GM18505 (cell line): ENCODE measurements at regions not wholly inside any gene's neighbourhood (a gene's known extent, or its start where the extent isn't known, plus 50 kb on each side); places are given as distances from the start of the nearest gene placed in this dataset.

Experiments
- ATAC-seq: cut with Tn5 transposase; IDR thresholded peaks from one replicate; pipeline ENCODE4 v1.9.1; 2021; ENCODE audit not compliant: unreplicated experiment
- POLR2A ChIP-seq: IDR thresholded peaks from 4 replicates; pipeline ENCODE4 v1.6.1; 2011; ENCODE audit warnings: borderline replicate concordance; ENCODE audit not compliant: insufficient read depth, insufficient read length; ENCODE audit errors: extremely low read depth

GRCh38 chr10:32155075-32155516, 98.9 kb upstream of the KIF5B start:
- ATAC-seq: no peak
- TF ChIP-seq POLR2A: no peak

GRCh38 chr10:32153931-32154330, 97.7 kb upstream of the KIF5B start:
- no peak for TF ChIP-seq POLR2A
- no peak for ATAC-seq

DNA sequence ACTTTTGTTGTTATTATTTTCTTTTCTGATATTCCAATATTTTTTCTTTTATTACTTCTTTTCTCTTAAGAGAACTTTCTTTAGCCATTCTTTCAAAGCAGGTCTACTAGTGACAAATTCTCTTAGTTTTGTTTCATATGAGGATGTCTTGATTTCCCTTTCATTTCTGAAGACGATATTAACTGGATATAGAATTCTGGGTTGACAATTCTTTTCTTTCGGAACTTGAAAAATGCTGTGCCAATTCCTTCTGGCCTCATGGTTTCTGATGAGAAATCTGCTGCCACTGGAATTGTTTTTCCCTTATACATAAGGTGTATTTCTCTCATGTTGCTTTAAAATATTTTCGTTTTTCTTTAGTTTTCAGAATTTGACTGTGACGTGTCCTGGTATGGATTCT, 97.0 kb upstream of the KIF5B start:
- TF ChIP-seq POLR2A: no peak
- ATAC-seq: no peak

GRCh38 chr10:32151871-32152270, 95.6 kb upstream of the KIF5B start:
- no peak for TF ChIP-seq POLR2A
- no peak for ATAC-seq

GRCh38 chr10:32150532-32151101, 94.4 kb upstream of the KIF5B start:
- no peak for TF ChIP-seq POLR2A
- ATAC-seq: no peak

DNA sequence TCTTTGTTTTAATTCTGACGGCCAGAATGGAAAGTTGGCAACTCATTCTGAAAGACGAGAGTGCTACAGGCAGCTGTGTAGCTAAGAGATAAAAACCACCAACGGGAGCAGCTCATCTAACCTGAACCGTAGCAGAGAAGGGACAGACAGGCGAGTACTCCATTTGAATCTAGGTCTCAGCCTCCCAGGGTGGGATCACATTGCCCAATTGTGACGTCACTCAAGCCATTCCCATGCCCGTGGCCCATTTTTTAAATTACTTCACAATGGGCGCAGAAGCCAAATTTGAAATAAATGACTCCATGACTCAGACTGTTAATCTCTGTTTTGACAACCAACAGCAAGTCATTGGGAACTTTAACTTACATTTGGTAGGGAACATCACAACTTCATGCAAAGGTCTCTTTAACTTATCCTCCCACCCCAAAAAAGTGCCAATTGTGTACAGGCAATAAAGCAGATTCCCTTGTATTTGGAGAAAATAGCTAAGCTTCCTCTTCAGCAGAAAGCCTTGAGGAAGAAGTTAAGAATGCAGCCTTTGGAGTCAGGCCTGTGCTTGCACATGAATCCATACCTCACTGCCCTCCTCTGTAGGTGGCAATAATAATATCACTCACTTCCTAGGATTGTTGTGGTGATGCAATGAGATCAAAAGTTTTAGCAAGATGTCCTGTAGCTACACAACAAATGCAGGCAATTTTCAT, 93.2 kb upstream of the KIF5B start:
- ATAC-seq: peak; percentile 93
- no peak for TF ChIP-seq POLR2A

DNA sequence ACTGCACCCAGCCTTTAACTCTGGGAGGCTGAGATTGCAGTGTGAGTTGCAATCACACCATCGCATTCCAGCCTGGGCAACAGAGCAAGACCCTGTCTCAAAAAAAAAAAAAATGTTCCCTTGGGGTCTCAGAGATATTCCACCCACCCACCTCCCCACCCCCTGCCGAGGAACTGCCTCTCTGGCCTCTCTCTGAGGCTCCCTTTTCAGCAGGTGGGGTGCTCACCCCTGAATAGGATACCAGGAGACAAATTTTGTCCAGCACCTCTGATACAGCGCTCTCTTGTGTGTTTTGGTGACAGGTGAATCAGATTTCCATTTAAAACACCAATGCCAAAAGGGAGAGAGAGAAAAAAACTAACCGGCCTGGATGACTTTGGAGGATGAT, 92.6 kb upstream of the KIF5B start:
- no peak for TF ChIP-seq POLR2A
- peak; percentile 10 for ATAC-seq

GRCh38 chr10:32147730-32148129, 91.5 kb upstream of the KIF5B start:
- TF ChIP-seq POLR2A: no peak
- no peak for ATAC-seq

- no peak for ATAC-seq
- no peak for TF ChIP-seq POLR2A
Measured at GRCh38 chr10:32146166-32146565, 89.9 kb upstream of the KIF5B start.

- no peak for TF ChIP-seq POLR2A
- ATAC-seq: no peak
Measured at GRCh38 chr10:32144817-32145688, 88.8 kb upstream of the KIF5B start.

- TF ChIP-seq POLR2A: no peak
- ATAC-seq: no peak
Measured at GRCh38 chr10:32143302-32143847, 87.2 kb upstream of the KIF5B start.

DNA sequence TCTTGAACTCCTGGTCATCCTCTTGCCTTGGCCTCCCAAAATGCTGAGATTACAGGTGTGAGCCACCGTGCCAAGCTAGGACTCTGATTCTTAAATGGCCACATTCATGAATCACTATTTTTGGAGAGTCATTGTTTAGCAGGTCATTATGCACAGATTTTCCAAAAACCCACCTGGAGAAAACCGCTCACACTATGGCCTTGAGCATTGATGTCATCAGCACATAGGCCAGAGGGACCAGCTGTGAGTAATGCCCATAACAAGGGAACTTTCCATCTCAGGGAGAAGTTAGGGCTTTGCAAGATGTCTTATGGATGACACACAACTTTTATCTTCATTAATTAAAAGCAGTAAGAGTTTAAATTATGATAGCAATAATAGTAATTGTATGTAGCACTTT, 86.4 kb upstream of the KIF5B start:
- no peak for ATAC-seq

GRCh38 chr10:32141018-32141807, 85.0 kb upstream of the KIF5B start:
- no peak for ATAC-seq
- TF ChIP-seq POLR2A: no peak

More for the DNA sequence above, 86.4 kb upstream of the KIF5B start:
- no peak for TF ChIP-seq POLR2A

- ATAC-seq: no peak
- no peak for TF ChIP-seq POLR2A
Measured at GRCh38 chr10:32140403-32140802, 84.2 kb upstream of the KIF5B start.
